ENCODE measurements at regions not wholly inside any gene's neighbourhood (a gene's known extent, or its start where the extent isn't known, plus 50 kb on each side); places are given as distances from the start of the nearest gene placed in this dataset.

DNA sequence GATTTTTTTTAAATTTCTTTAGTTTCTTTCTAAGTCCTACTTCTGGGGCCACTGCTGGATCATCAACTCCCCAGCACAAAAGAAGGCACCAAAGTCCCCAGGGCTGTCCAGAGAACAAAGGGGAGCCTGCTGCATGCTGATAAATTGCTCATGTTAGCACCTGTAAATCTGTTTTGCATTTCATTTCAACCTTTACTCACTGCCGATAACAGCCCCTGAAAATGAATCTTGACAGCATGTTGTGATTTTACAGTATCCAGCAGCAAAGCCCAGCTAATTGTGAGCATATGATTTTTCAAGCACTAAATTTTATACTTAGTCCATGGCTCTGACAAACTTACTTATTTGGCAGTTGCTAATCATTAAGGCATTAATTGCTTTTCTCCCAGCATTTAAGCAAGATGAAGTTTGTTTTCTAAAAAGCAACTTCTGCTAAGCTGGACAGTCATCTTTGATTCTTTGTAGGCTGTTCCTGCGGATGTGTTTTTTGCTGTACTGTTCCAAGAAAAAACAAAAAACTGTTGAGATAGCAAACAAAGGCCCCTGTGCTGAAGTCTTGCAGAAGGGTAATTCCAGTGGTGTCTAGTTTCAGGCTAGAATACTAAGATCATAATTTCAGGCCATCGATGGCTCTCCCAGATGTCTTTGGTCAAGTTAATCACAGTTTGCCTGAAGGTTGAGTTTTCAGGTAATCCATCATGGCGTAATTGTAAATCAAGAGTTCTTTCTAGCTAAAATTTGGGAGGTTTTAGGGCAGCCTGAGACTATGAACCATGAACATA, 73.1 kb upstream of the GAS1 start:
- TF ChIP-seq POLR2AphosphoS5 (IDR thresholded peaks at IDR 0.05; ENCODE audit: low read depth, low read length), result no peak
- TF ChIP-seq SIN3A (IDR thresholded peaks at IDR 0.05; ENCODE audit: borderline replicate concordance, insufficient read depth, low read length), result no peak
- TF ChIP-seq FOXP2 (optimal IDR thresholded peaks at IDR 0.05; ENCODE audit: borderline replicate concordance, extremely low read depth, extremely low read length, insufficient read depth), result no peak

Measured in PFSK-1 (cell line).